GM19452 (cell line): ENCODE measurements at regions not wholly inside any gene's neighbourhood (a gene's known extent, or its start where the extent isn't known, plus 50 kb on each side); places are given as distances from the start of the nearest gene placed in this dataset.

Source experiments
- ATAC-seq: cut with Tn5 transposase; IDR thresholded peaks from one replicate; pipeline ENCODE4 v1.9.1; 2021; ENCODE audit not compliant: unreplicated experiment

GRCh38 chrX:51954592-51954991 is 61.2 kb downstream of the MAGED1 start:
- no peak for ATAC-seq

- ATAC-seq = peak; percentile 93
Measured at GRCh38 chrX:51955200-51955599, 61.8 kb downstream of the MAGED1 start.

- no peak for ATAC-seq
Measured at GRCh38 chrX:51956441-51956840, 63.0 kb downstream of the MAGED1 start.

GRCh38 chrX:51975360-51975759 is 81.9 kb downstream of the MAGED1 start:
- no peak for ATAC-seq

- ATAC-seq = no peak
Measured at GRCh38 chrX:51975811-51976210, 82.4 kb downstream of the MAGED1 start.

- no peak for ATAC-seq
Measured at GRCh38 chrX:51976503-51976902, 83.1 kb downstream of the MAGED1 start.
